KMS-11 (cell line): ENCODE measurements at regions not wholly inside any gene's neighbourhood (a gene's known extent, or its start where the extent isn't known, plus 50 kb on each side); places are given as distances from the start of the nearest gene placed in this dataset.
A peak's percentile ranks its signal among the peaks of the same experiment; 100 is the strongest.

Source experiments
- H2AFZ ChIP-seq: fragments of 200-600 bp; sonication (generic); 2 replicates; pipeline ENCODE4 v1.6.1; 2016; ENCODE audit warnings: antibody characterized with exemption, mixed run types, low read depth
- H3K27ac ChIP-seq: fragments of 200-600 bp; sonication (generic); 2 replicates; pipeline ENCODE4 v1.6.1; 2016; ENCODE audit warnings: mild to moderate bottlenecking, mixed run types
- H3K27me3 ChIP-seq: fragments of 200-600 bp; sonication (generic); 2 replicates; pipeline ENCODE4 v1.6.1; 2017; ENCODE audit warnings: mild to moderate bottlenecking, low read depth, mixed run types, moderate library complexity; ENCODE audit not compliant: insufficient read depth
- H3K36me3 ChIP-seq: fragments of 200-600 bp; sonication (generic); 2 replicates; pipeline ENCODE4 v1.6.1; 2017; ENCODE audit warnings: mild to moderate bottlenecking, mixed run types; ENCODE audit not compliant: insufficient read depth
- H3K4me1 ChIP-seq: fragments of 200-600 bp; sonication (generic); 2 replicates; pipeline ENCODE4 v1.6.1; 2016; ENCODE audit warnings: mild to moderate bottlenecking, low read depth, mixed run types; ENCODE audit not compliant: poor library complexity, severe bottlenecking
- H3K4me2 ChIP-seq: fragments of 200-600 bp; sonication (generic); 2 replicates; pipeline ENCODE4 v1.7.0; 2016; ENCODE audit warnings: mild to moderate bottlenecking, mixed run types
- H3K4me3 ChIP-seq: fragments of 200-600 bp; sonication (generic); IDR thresholded peaks from 2 replicates; pipeline ENCODE4 v1.6.1; 2017; ENCODE audit warnings: low read depth, low read length, mixed read lengths; ENCODE audit not compliant: insufficient read depth
- H3K79me2 ChIP-seq: fragments of 200-600 bp; sonication (generic); 2 replicates; pipeline ENCODE4 v1.6.1; 2016; ENCODE audit warnings: low read depth, mixed run types; ENCODE audit not compliant: insufficient read depth
- H3K9ac ChIP-seq: fragments of 200-600 bp; sonication (generic); 2 replicates; pipeline ENCODE4 v1.6.1; 2016; ENCODE audit warnings: mild to moderate bottlenecking, mixed run types
- H4K20me1 ChIP-seq: fragments of 200-600 bp; sonication (generic); 2 replicates; pipeline ENCODE4 v1.6.1; 2016; ENCODE audit warnings: mild to moderate bottlenecking, mixed run types; ENCODE audit not compliant: insufficient read depth
- TF ChIP-seq, protein P1 (sequence below): fragments of 200-600 bp; sonication (generic); conservative IDR thresholded peaks from 2 replicates; pipeline ENCODE4 v1.6.1; 2017; ENCODE audit warnings: low read depth, mild to moderate bottlenecking, antibody characterized with exemption, low read length, moderate library complexity, mixed read lengths

DNA sequence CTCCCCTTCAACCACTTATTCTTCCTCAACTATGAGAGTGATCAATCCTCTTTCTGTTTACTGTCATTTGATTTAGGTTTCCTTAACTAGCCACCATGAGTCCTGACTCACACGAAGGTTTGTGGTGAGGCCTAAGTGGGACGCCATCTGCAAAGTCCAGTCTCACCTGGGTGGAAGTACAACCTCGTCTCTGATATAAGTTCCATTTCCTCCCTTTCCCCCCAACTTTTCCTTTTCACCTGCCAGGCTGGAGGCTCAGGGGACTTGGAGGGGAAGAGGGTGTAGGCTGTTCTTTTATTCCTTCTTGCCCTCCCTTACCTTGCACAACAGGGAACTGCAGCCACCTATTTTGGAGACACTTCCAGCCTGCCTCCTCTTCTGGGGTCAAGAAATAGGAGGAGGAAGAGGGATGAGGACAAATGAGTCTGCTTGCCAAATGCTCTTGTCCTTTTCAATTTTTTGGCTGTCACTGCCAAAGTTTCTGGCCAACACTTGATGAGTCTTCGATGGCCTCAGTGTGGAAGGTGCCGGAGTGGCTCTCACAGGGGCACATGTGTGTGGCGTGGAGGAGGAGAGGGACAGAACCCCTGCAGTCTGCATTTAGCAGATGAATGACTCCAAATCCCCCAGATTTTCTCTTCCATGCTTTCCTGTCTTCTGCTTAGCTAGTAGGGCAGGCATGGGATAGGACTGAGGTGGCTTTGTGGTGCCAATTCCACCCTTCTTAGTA, 249.6 kb downstream of the NSG2 start:
- Histone ChIP-seq H3K4me3 (no peak overlapping the region), H3K79me2 (no peaks in the 10 kb centered on the region), H4K20me1 (no peaks in the 10 kb centered on the region), H2AFZ (no peak overlapping the region), H3K36me3 (no peaks in the 10 kb centered on the region), H3K27me3 (no peaks in the 10 kb centered on the region), H3K9ac (no peak overlapping the region), H3K4me1 (peaks cover 47% of the 10 kb centered on the region), H3K4me2 (peak overlapping the region; percentile 82), H3K27ac (no peak overlapping the region; the same call in 1 of the 2 replicates)
- TF ChIP-seq, protein P1, sequence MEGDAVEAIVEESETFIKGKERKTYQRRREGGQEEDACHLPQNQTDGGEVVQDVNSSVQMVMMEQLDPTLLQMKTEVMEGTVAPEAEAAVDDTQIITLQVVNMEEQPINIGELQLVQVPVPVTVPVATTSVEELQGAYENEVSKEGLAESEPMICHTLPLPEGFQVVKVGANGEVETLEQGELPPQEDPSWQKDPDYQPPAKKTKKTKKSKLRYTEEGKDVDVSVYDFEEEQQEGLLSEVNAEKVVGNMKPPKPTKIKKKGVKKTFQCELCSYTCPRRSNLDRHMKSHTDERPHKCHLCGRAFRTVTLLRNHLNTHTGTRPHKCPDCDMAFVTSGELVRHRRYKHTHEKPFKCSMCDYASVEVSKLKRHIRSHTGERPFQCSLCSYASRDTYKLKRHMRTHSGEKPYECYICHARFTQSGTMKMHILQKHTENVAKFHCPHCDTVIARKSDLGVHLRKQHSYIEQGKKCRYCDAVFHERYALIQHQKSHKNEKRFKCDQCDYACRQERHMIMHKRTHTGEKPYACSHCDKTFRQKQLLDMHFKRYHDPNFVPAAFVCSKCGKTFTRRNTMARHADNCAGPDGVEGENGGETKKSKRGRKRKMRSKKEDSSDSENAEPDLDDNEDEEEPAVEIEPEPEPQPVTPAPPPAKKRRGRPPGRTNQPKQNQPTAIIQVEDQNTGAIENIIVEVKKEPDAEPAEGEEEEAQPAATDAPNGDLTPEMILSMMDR = no peak

DNA sequence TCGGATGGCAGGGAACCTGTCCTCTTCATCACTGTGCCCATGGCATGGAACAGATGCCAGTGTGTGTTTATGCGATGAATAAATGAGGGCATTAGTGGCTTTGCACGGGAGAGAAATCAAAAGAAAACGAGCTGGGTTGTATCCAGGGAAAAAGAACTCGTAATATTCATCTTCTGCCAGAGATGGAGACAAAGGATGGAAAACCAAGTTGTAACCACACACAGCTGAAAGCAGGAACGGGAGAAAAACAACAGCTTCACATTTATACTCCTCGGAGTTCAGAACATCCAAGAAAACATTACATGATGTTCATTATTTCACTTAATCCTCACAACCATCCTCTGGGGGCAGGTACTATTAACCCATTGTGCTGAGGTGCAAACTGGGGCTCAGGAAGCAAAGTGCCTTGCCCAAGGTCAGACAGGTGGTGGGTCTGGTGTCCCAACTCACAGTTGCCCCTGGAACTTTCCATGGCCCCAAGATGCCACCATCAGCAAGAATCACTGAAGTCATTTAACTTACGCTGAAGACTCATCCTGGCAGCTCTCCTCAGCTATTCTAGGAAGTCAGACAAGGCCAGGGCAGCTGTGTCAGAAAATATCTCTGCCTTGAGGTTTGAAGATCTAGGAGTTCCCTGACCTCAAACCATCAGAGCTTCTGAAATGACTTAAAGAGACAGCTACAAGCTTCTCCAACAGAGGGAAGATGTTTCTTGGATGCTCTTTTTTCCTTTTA, 250.4 kb downstream of the NSG2 start:
- no peak overlapping the region for H3K9ac ChIP-seq
- H3K27me3 ChIP-seq = no peaks in the 10 kb centered on the region

DNA sequence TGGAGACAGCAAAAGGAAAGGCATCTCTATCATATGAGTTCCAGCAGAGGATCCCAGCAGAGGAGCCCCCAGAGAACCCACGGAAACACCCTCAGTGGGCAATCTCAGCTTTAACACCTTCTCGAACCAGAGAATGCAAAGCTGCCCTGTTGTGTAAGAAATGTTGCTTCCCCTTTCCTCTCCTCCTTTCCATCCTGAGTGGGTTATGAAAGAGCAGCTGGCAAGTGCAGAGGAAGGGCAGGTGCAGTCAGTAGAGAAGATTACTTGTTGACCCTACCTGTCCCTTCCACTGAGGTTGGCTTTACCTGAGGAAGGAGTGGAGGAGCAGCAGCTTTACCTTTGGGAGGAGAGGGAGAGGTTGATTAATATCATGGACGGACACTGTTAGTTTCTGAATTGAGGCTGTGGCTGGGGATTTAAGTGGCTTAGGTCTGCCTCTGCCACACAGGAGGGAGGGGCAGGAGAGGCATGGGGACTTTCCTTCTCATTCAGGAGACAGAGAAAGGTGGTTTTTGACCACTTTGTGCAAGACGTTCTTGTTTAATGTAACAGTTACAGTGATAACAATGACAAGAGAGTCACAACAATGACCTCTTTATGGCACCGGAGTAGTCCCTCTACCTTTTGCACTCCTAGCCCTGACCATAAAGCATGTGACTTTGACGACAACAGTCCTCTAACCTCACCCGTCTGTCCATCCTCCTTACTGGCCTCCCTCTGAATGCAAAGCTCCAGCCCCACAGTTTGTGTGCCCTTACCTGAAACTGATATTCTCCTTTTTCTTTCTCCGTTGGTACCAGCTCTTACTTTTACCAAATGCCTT, 254.8 kb downstream of the NSG2 start:
- Histone ChIP-seq H3K36me3 (no peaks in the 10 kb centered on the region), H3K4me2 (peak overlapping the region; percentile 44), H3K79me2 (no peaks in the 10 kb centered on the region), H3K9ac (peak overlapping the region; percentile 22; the same call in 1 of the 2 replicates), H3K4me3 (no peak overlapping the region), H3K27ac (peak overlapping the region; percentile 73), H3K4me1 (peaks cover 44% of the 10 kb centered on the region), H3K27me3 (no peaks in the 10 kb centered on the region), H4K20me1 (no peaks in the 10 kb centered on the region), H2AFZ (peak overlapping the region; percentile 79)
- TF ChIP-seq, protein P1 = no peak

More for the DNA sequence above, 250.4 kb downstream of the NSG2 start:
- peak overlapping the region; percentile 82 for H3K4me2 ChIP-seq
- no peaks in the 10 kb centered on the region for H3K36me3 ChIP-seq
- no peaks in the 10 kb centered on the region for H3K79me2 ChIP-seq
- peaks cover 55% of the 10 kb centered on the region for H3K4me1 ChIP-seq
- TF ChIP-seq, protein P1 = no peak
- H3K27ac ChIP-seq = peak overlapping the region; percentile 48
- H2AFZ ChIP-seq = peak overlapping the region; percentile 30; the same call in 1 of the 2 replicates
- H4K20me1 ChIP-seq = no peaks in the 10 kb centered on the region
- H3K4me3 ChIP-seq = no peak overlapping the region

DNA sequence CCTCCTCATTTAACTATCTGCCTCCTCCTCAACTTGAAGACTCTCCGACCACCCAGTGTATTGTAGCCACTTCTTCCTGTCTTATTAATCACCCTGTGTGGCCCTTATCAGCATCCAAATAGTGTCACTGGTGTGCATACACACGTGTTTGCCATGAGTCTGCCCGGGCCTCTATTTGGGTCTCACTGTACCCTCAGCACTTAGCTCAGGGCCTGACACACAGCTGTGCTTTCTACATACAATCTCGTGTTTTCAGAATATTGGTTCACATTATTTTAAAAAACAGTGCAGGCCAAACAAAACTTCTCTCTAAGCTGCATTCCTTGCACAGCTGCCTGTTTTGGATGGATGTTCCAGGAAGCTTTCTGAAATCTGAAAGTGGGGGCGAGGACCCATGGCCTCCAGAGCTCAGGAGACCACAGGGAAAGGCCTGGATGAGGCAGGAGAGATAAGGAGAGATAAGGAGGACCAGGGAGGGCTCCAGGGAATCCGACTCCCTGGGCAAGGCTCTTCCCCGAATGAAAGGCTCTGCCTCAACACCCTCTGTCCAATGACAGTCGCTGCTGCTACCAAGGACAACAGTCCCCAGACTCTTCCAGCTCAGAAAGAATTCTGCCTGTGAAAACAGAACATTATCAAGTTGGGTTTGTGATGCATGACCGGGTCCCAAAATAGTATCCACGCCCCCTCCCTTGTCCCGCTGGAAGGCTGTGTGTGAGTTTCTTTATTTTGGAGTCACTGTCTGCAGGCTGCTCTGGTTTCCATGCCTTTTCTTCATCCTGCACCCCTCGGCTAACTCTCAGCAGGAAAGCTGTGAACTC, 255.6 kb downstream of the NSG2 start:
- peak overlapping the region; percentile 44 for H3K4me2 ChIP-seq

More for the DNA sequence above, 255.6 kb downstream of the NSG2 start:
- no peaks in the 10 kb centered on the region for H4K20me1 ChIP-seq
- peak overlapping the region; percentile 22; the same call in 1 of the 2 replicates for H3K9ac ChIP-seq
- H3K27me3 ChIP-seq = no peaks in the 10 kb centered on the region
- TF ChIP-seq, protein P1 = no peak
- H3K79me2 ChIP-seq = no peaks in the 10 kb centered on the region
- peak overlapping the region; percentile 73 for H3K27ac ChIP-seq
- H3K4me3 ChIP-seq = no peak overlapping the region
- H3K4me1 ChIP-seq = peaks cover 36% of the 10 kb centered on the region
- H3K36me3 ChIP-seq = no peaks in the 10 kb centered on the region
- H2AFZ ChIP-seq = peak overlapping the region; percentile 79
